HCT116 (cell line): ENCODE measurements at regions not wholly inside any gene's neighbourhood (a gene's known extent, or its start where the extent isn't known, plus 50 kb on each side); places are given as distances from the start of the nearest gene placed in this dataset.

ENCODE experiments used
- ATAC-seq: fragments of 200-7000 bp; cut with Tn5 transposase; 2 replicates; pipeline ENCODE4 v1.9.1; 2020; ENCODE audit warnings: mild to moderate bottlenecking, moderate library complexity
- BruUV-seq: library from RNA; stranded (reverse); fragments of 400-500 nt; replicated peaks from 2 replicates; lab custom pipeline; 2021; lab: Mats Ljungman, UMichigan
- CTCF ChIA-PET: fragments of 300-600 bp; sonication (Branson Sonifier 250); formaldehyde crosslinking; loops from one replicate; lab custom pipeline; 2021; ENCODE audit warnings: antibody characterized with exemption; lab: Charles Lee
- POLR2A ChIA-PET: fragments of 300-600, 350-600 bp; sonication (Branson Sonifier 250); formaldehyde crosslinking; loops from one replicate; lab custom pipeline; 2021; ENCODE audit warnings: antibody characterized with exemption; lab: Charles Lee
- RAD21 ChIA-PET, 2 experiments: fragments of 300-600 bp; sonication (Branson Sonifier 250); formaldehyde crosslinking; loops; one replicate each; lab custom pipeline; 2023; ENCODE audit warnings: low total read pairs in 2 of 2; ENCODE audit not compliant: uncharacterized antibody in 2 of 2, unreplicated experiment in 2 of 2, low non-redundant PET in 1 of 2; lab: Charles Lee
- DNase-seq: peaks from one replicate; pipeline ENCODE4 v3.0.0-alpha.2; 2010; ENCODE audit warnings: low read depth, low spot score
- H2AFZ ChIP-seq: fragments of 200-600 bp; shearing (Covaris generic), sonication (generic); 2 replicates; pipeline ENCODE4 v1.6.1; 2017; ENCODE audit warnings: low read depth, mixed run types, mixed read lengths, antibody characterized with exemption, low read length; ENCODE audit not compliant: poor library complexity, severe bottlenecking
- H3K27ac ChIP-seq: 2 replicates; pipeline ENCODE4 v1.5.1; 2012; ENCODE audit warnings: low read depth, low read length
- H3K27me3 ChIP-seq: fragments of 200-600 bp; sonication (generic); 2 replicates; pipeline ENCODE4 v1.6.1; 2016; ENCODE audit warnings: mixed run types, low read length, mixed read lengths; ENCODE audit not compliant: insufficient read depth
- H3K36me3 ChIP-seq, 2 experiments: fragments of 200-500 bp in 1 of 2; fragments of 200-600 bp in 1 of 2; sonication (Bioruptor generic) in 1 of 2; sonication (generic) in 1 of 2; 2 replicates each; pipeline versions ENCODE4 v1.5.1 to v1.6.1; 2014 to 2016; ENCODE audit warnings: low read length in 2 of 2, inconsistent platforms in 1 of 2, mixed read lengths in 1 of 2, mixed run types in 1 of 2; ENCODE audit not compliant: insufficient read depth in 2 of 2, control insufficient read depth in 1 of 2
- H3K4me1 ChIP-seq, 2 experiments: fragments of 200-600 bp in 1 of 2; sonication (generic) in 1 of 2; 2 replicates each; pipeline versions ENCODE4 v1.5.1 to v1.6.1; 2012 to 2017; ENCODE audit warnings: low read length in 2 of 2, inconsistent platforms in 1 of 2, mild to moderate bottlenecking in 1 of 2, mixed read lengths in 1 of 2, mixed run types in 1 of 2, moderate library complexity in 1 of 2; ENCODE audit not compliant: insufficient read depth in 2 of 2, control insufficient read depth in 1 of 2
- H3K4me2 ChIP-seq: fragments of 200-600 bp; sonication (generic); 2 replicates; pipeline ENCODE4 v1.6.1; 2017; ENCODE audit warnings: mixed run types, low read length, mixed read lengths
- H3K4me3 ChIP-seq, 2 experiments: fragments of 200-600 bp in 1 of 2; sonication (generic) in 1 of 2; replicated peaks in 1 of 2; 2 replicates each; pipeline ENCODE4 v1.5.1; 2011 to 2016; ENCODE audit warnings: low read length in 2 of 2, control low read depth in 1 of 2, low read depth in 1 of 2, mild to moderate bottlenecking in 1 of 2, mixed read lengths in 1 of 2, mixed run types in 1 of 2
- H3K79me2 ChIP-seq: fragments of 200-600 bp; sonication (generic); 2 replicates; pipeline ENCODE4 v1.6.1; 2017; ENCODE audit warnings: mild to moderate bottlenecking, mixed run types, low read length, moderate library complexity, mixed read lengths; ENCODE audit not compliant: insufficient read depth
- H3K9ac ChIP-seq: fragments of 200-600 bp; sonication (generic); 2 replicates; pipeline ENCODE4 v1.6.1; 2016; ENCODE audit warnings: low read length, mixed read lengths
- H3K9me2 ChIP-seq: fragments of 200-600 bp; sonication (generic), shearing (Covaris generic); 2 replicates; pipeline ENCODE4 v1.6.1; 2017; ENCODE audit warnings: mixed run types, mild to moderate bottlenecking, moderate library complexity; ENCODE audit not compliant: insufficient read depth
- H3K9me3 ChIP-seq, 2 experiments: fragments of 200-500 bp in 1 of 2; fragments of 200-600 bp in 1 of 2; sonication (Bioruptor generic) in 1 of 2; sonication (generic) in 1 of 2; 2 replicates each; pipeline ENCODE4 v1.6.1; 2014 to 2017; ENCODE audit warnings: low read length in 2 of 2, mixed read lengths in 2 of 2, inconsistent platforms in 1 of 2, low read depth in 1 of 2, mild to moderate bottlenecking in 1 of 2, mixed run types in 1 of 2, moderate library complexity in 1 of 2; ENCODE audit not compliant: control insufficient read depth in 1 of 2, insufficient read depth in 1 of 2
- H4K20me1 ChIP-seq: fragments of 200-600 bp; sonication (generic), shearing (Covaris generic); 2 replicates; pipeline ENCODE4 v1.6.1; 2017; ENCODE audit warnings: mixed run types, mild to moderate bottlenecking, moderate library complexity; ENCODE audit not compliant: insufficient read depth
- EZH2phosphoT487 ChIP-seq: fragments of 200-600 bp; IDR thresholded peaks from 2 replicates; pipeline ENCODE4 v1.6.1; 2018; ENCODE audit warnings: antibody characterized with exemption, borderline replicate concordance
- JUND ChIP-seq: IDR thresholded peaks from 2 replicates; pipeline ENCODE4 v1.6.1; 2012
- MAX ChIP-seq: IDR thresholded peaks from 2 replicates; pipeline ENCODE4 v1.6.1; 2012
- POLR2A ChIP-seq: IDR thresholded peaks from 2 replicates; pipeline ENCODE4 v1.7.0; 2011; ENCODE audit warnings: borderline replicate concordance; ENCODE audit not compliant: insufficient read depth, insufficient read length; ENCODE audit errors: extremely low read depth
- SIN3A ChIP-seq: IDR thresholded peaks from 2 replicates; pipeline ENCODE4 v1.6.1; 2012; ENCODE audit warnings: low read depth
- intact Hi-C: fragments of 100-400 bp; cut with micrococcal nuclease; formaldehyde crosslinking; loops from 2 replicates; pipeline ENCODE4 v1.10.0; 2022
- TF ChIP-seq, protein P1 (sequence below): IDR thresholded peaks from 2 replicates; pipeline ENCODE4 v1.6.1; 2012; ENCODE audit warnings: low read depth
- TF ChIP-seq, protein P2 (sequence below), 3 experiments: fragments of 200-600 bp in 1 of 3; sonication (generic) in 1 of 3; IDR thresholded peaks in 2 of 3; conservative IDR thresholded peaks in 1 of 3; 2 replicates each; pipeline ENCODE4 v1.5.1; 2012 to 2017; ENCODE audit warnings: low read depth in 2 of 3, low read length in 2 of 3, antibody characterized with exemption in 1 of 3, borderline replicate concordance in 1 of 3, control low read depth in 1 of 3, mild to moderate bottlenecking in 1 of 3, mixed read lengths in 1 of 3, mixed run types in 1 of 3, moderate library complexity in 1 of 3; ENCODE audit not compliant: insufficient read depth in 1 of 3

DNA sequence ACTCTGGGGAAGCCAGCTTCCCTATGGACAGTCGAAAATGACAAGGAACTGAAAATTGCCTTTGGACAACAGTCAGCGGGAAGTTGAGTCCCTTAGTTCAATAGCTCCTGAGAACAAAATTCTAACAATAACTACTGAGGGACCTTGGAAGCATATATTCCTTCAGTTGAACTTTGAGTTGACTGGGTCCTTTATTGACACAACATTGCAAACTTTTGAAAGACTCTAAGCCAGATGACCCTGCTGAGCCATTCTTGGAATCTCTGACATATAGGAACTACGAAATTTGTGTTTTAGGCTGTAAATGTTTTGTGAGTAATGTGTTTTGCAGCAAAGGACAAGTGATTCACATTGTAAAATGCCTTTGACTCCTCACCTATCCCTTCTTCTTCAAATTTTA is 548.8 kb upstream of the LCORL start:
- Histone ChIP-seq H3K4me2 (no peak overlapping the region), H3K27ac (no peak overlapping the region), H3K9ac (no peak overlapping the region), H4K20me1 (no peaks in the 10 kb centered on the region), H3K79me2 (no peaks in the 10 kb centered on the region)
- no peak for ATAC-seq
- TF ChIP-seq JUND (no peak), POLR2A (no peak), EZH2phosphoT487 (no peak), MAX (no peak), SIN3A (no peak)
- TF ChIP-seq, protein P1, sequence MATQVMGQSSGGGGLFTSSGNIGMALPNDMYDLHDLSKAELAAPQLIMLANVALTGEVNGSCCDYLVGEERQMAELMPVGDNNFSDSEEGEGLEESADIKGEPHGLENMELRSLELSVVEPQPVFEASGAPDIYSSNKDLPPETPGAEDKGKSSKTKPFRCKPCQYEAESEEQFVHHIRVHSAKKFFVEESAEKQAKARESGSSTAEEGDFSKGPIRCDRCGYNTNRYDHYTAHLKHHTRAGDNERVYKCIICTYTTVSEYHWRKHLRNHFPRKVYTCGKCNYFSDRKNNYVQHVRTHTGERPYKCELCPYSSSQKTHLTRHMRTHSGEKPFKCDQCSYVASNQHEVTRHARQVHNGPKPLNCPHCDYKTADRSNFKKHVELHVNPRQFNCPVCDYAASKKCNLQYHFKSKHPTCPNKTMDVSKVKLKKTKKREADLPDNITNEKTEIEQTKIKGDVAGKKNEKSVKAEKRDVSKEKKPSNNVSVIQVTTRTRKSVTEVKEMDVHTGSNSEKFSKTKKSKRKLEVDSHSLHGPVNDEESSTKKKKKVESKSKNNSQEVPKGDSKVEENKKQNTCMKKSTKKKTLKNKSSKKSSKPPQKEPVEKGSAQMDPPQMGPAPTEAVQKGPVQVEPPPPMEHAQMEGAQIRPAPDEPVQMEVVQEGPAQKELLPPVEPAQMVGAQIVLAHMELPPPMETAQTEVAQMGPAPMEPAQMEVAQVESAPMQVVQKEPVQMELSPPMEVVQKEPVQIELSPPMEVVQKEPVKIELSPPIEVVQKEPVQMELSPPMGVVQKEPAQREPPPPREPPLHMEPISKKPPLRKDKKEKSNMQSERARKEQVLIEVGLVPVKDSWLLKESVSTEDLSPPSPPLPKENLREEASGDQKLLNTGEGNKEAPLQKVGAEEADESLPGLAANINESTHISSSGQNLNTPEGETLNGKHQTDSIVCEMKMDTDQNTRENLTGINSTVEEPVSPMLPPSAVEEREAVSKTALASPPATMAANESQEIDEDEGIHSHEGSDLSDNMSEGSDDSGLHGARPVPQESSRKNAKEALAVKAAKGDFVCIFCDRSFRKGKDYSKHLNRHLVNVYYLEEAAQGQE: no peak
- TF ChIP-seq, protein P2, sequence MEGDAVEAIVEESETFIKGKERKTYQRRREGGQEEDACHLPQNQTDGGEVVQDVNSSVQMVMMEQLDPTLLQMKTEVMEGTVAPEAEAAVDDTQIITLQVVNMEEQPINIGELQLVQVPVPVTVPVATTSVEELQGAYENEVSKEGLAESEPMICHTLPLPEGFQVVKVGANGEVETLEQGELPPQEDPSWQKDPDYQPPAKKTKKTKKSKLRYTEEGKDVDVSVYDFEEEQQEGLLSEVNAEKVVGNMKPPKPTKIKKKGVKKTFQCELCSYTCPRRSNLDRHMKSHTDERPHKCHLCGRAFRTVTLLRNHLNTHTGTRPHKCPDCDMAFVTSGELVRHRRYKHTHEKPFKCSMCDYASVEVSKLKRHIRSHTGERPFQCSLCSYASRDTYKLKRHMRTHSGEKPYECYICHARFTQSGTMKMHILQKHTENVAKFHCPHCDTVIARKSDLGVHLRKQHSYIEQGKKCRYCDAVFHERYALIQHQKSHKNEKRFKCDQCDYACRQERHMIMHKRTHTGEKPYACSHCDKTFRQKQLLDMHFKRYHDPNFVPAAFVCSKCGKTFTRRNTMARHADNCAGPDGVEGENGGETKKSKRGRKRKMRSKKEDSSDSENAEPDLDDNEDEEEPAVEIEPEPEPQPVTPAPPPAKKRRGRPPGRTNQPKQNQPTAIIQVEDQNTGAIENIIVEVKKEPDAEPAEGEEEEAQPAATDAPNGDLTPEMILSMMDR (IDR thresholded peaks at IDR 0.05 in 2 of 3, conservative IDR thresholded peaks at IDR 0.05 in 1 of 3; ENCODE audit: borderline replicate concordance in 1 of 3, insufficient read depth in 1 of 3, low read depth in 2 of 3, low read length in 2 of 3): no peak
- TF ChIP-seq, all 23 proteins: peak for 0
- Histone ChIP-seq H3K9me3 (no peaks in the 10 kb centered on the region), H2AFZ (no peak overlapping the region), H3K4me1 (no peaks in the 10 kb centered on the region), H3K4me3 (no peak overlapping the region), H3K9me2 (no peaks in the 10 kb centered on the region), H3K27me3 (0 out of 2 replicates have a peak, but pooled peaks cover 6% of the 10 kb centered on the region), H3K36me3 (no peaks in the 10 kb centered on the region)
- DNase-seq: no peak
- RAD21 ChIA-PET: no interaction called here
- no TSS peak for BruUV-seq
- CTCF ChIA-PET: no interaction called here
- POLR2A ChIA-PET: no interaction called here
- intact Hi-C loops: no loop called here
